K562 (cell line): ENCODE measurements at regions not wholly inside any gene's neighbourhood (a gene's known extent, or its start where the extent isn't known, plus 50 kb on each side); places are given as distances from the start of the nearest gene placed in this dataset.

Experiments used
- ATAC-seq: fragments of 200-7000 bp; cut with Tn5 transposase; 3 replicates; pipeline ENCODE4 v1.9.1; 2020; ENCODE audit warnings: moderate library complexity
- BruUV-seq: library from RNA; stranded (reverse); fragments of 400-500 nt; replicated peaks from 2 replicates; lab custom pipeline; 2021; lab: Mats Ljungman, UMichigan
- CTCF ChIA-PET: fragments of 300-600 bp; formaldehyde crosslinking; extraction: SDS; loops from one replicate; lab custom pipeline; 2021; ENCODE audit warnings: low intra/inter-chr PET ratio; lab: Yijun Ruan, JAX
- POLR2A ChIA-PET: fragments of 300-600, 350-650 bp; sonication (Branson Sonifier 250); formaldehyde crosslinking; extraction: SDS; loops from one replicate; lab custom pipeline; 2021; ENCODE audit warnings: antibody characterized with exemption, inconsistent platforms; lab: Yijun Ruan, JAX
- DNase-seq, 4 experiments: peaks; one replicate each; pipeline versions ENCODE4 v3.0.0 to v3.0.0-alpha.2; 2011 to 2018; ENCODE audit warnings: low spot score in 3 of 4, mixed read lengths in 3 of 4; ENCODE audit errors: extremely low read depth in 1 of 4
- FAIRE-seq: peaks from 2 replicates; lab custom pipeline; 2011; peaks lifted over from hg19 to GRCh38; lab: Jason Lieb, UNC
- H2AFZ ChIP-seq: 2 replicates; pipeline ENCODE4 v1.6.0; 2011; ENCODE audit warnings: low read depth, low read length, control low read depth, inconsistent platforms
- H3K27ac ChIP-seq: fragments of 200-600 bp; 3 replicates; pipeline ENCODE4 v1.8.0; 2011; ENCODE audit warnings: low read depth, mild to moderate bottlenecking, control low read depth, inconsistent platforms, low read length, moderate library complexity, mixed read lengths; ENCODE audit errors: extremely low read depth
- H3K27me3 ChIP-seq, 2 experiments: fragments of 300-600 bp in 1 of 2; 2 replicates in 1 of 2; 3 replicates in 1 of 2; pipeline versions ENCODE4 v1.6.0 to v1.8.0; 2011; ENCODE audit warnings: inconsistent platforms in 2 of 2, low read length in 2 of 2, mild to moderate bottlenecking in 1 of 2, mixed read lengths in 1 of 2, moderate library complexity in 1 of 2; ENCODE audit not compliant: control insufficient read depth in 2 of 2, insufficient read depth in 2 of 2
- H3K36me3 ChIP-seq: fragments of 300-600 bp; 3 replicates; pipeline ENCODE4 v1.8.0; 2011; ENCODE audit warnings: mild to moderate bottlenecking, low read length, inconsistent platforms; ENCODE audit not compliant: control insufficient read depth, insufficient read depth
- H3K4me1 ChIP-seq, 2 experiments: fragments of 200-600 bp in 1 of 2; replicated peaks in 1 of 2; 2 replicates in 1 of 2; 3 replicates in 1 of 2; pipeline versions ENCODE4 v1.5.1 to v1.8.0; 2011; ENCODE audit warnings: inconsistent platforms in 2 of 2, low read length in 2 of 2, mild to moderate bottlenecking in 1 of 2, mixed read lengths in 1 of 2, moderate library complexity in 1 of 2; ENCODE audit not compliant: control insufficient read depth in 2 of 2, insufficient read depth in 2 of 2
- H3K4me2 ChIP-seq: 2 replicates; pipeline ENCODE4 v1.6.1; 2011; ENCODE audit warnings: low read length, control low read depth, inconsistent platforms, mixed read lengths; ENCODE audit not compliant: insufficient read depth
- H3K4me3 ChIP-seq: fragments of 200-600 bp; sonication (generic), shearing (Covaris generic); 2 replicates; pipeline ENCODE4 v1.5.1; 2016; ENCODE audit warnings: control low read depth, inconsistent platforms
- H3K79me2 ChIP-seq: fragments of 200-600 bp; 3 replicates; pipeline ENCODE4 v1.8.0; 2011; ENCODE audit warnings: low read length, inconsistent platforms; ENCODE audit not compliant: control insufficient read depth, insufficient read depth
- H3K9ac ChIP-seq, 2 experiments: 2 replicates each; pipeline versions ENCODE4 v1.6.0 to v1.6.1; 2011; ENCODE audit warnings: low read depth in 2 of 2, low read length in 2 of 2, control low read depth in 1 of 2, inconsistent platforms in 1 of 2, mild to moderate bottlenecking in 1 of 2, mixed read lengths in 1 of 2; ENCODE audit not compliant: insufficient read depth in 1 of 2
- H3K9me1 ChIP-seq: one replicate; pipeline ENCODE4 v1.6.0; 2011; ENCODE audit warnings: inconsistent platforms, mild to moderate bottlenecking, low read length, moderate library complexity; ENCODE audit not compliant: control insufficient read depth, insufficient read depth
- H3K9me3 ChIP-seq: replicated peaks from 2 replicates; pipeline ENCODE4 v1.5.1; 2011; ENCODE audit warnings: low read depth, low read length, inconsistent platforms; ENCODE audit not compliant: control insufficient read depth, insufficient read depth
- H4K20me1 ChIP-seq: replicated peaks from 2 replicates; pipeline ENCODE4 v1.6.1; 2011; ENCODE audit warnings: low read length, inconsistent platforms, mixed read lengths; ENCODE audit not compliant: control insufficient read depth, insufficient read depth
- ATF7 ChIP-seq: fragments of 450-650 bp; IDR thresholded peaks from 2 replicates; pipeline ENCODE4 v1.7.1; 2014; ENCODE audit warnings: mild to moderate bottlenecking, moderate library complexity
- ESRRB ChIP-seq: fragments of 250-450 bp; sonication (Bioruptor Pico); IDR thresholded peaks from 2 replicates; pipeline ENCODE4 v1.5.0; 2020; ENCODE audit warnings: mild to moderate bottlenecking, moderate library complexity, borderline replicate concordance
- FOXK2 ChIP-seq, 2 experiments: fragments of 450-650 bp; IDR thresholded peaks in 1 of 2; conservative IDR thresholded peaks in 1 of 2; 2 replicates each; pipeline ENCODE4 v1.6.1; 2016; ENCODE audit warnings: low read depth in 2 of 2, mild to moderate bottlenecking in 1 of 2
- KAT8 ChIP-seq: fragments of 450-650 bp; IDR thresholded peaks from 2 replicates; pipeline ENCODE4 v1.6.1; 2016; ENCODE audit warnings: low read depth, mild to moderate bottlenecking
- MYNN ChIP-seq, 2 experiments: sonication (generic); formaldehyde crosslinking in 1 of 2; IDR thresholded peaks; 2 replicates each; pipeline versions ENCODE4 v1.5.0 to v1.6.1; 2016 to 2020; ENCODE audit warnings: antibody characterized with exemption in 1 of 2, missing genetic modification reagents in 1 of 2
- RAD21 ChIP-seq, 2 experiments: fragments of 250-450 bp in 1 of 2; fragments of 450-650 bp in 1 of 2; sonication (Bioruptor Pico) in 1 of 2; formaldehyde crosslinking in 1 of 2; IDR thresholded peaks in 1 of 2; conservative IDR thresholded peaks in 1 of 2; 2 replicates each; pipeline versions ENCODE4 v1.4.0 to v1.8.0; 2020 to 2022; ENCODE audit warnings: mild to moderate bottlenecking in 2 of 2, moderate library complexity in 1 of 2
- THRB ChIP-seq: fragments of 450-650 bp; formaldehyde crosslinking; conservative IDR thresholded peaks from 2 replicates; pipeline ENCODE4 v1.4.0; 2022; ENCODE audit warnings: mild to moderate bottlenecking, missing genetic modification characterization
- ZNF140 ChIP-seq: fragments of 250-450 bp; sonication (Bioruptor Pico); IDR thresholded peaks from 2 replicates; pipeline ENCODE4 v1.8.0; 2021; ENCODE audit warnings: moderate library complexity, mild to moderate bottlenecking, inconsistent platforms
- WGBS: fragments of 100-300 bp; shearing (Covaris generic); methylation state at CpG from one replicate; pipeline ENCODE4 v1.1.6; 2016; ENCODE audit warnings: low coverage, mixed read lengths; ENCODE audit not compliant: insufficient coverage; ENCODE audit errors: missing lambda C conversion rate; 5-methylcytosine and 5-hydroxymethylcytosine counted together
- in situ Hi-C: fragments of 300-500 bp; cut with MboI; formaldehyde crosslinking; loops from 4 replicates; pipeline ENCODE4 v1.15.0; 2018; ENCODE audit warnings: inconsistent platforms, mixed read lengths
- intact Hi-C: fragments of 100-400 bp; cut with micrococcal nuclease; formaldehyde crosslinking; loops from 2 replicates; pipeline ENCODE4 v1.14.2; 2022
- TF ChIP-seq, protein P1 (sequence below): fragments of 250-450 bp; sonication (Bioruptor Pico); IDR thresholded peaks from 2 replicates; pipeline ENCODE4 v1.5.0; 2021

- ATAC-seq (no peak), DNase-seq (no peak), FAIRE-seq (no peak)
- Histone ChIP-seq H3K36me3 (no peaks in the 10 kb centered on the region), H3K4me3 (no peak overlapping the region), H4K20me1 (no peaks in the 10 kb centered on the region), H3K27me3 (no peaks in the 10 kb centered on the region), H3K79me2 (no peaks in the 10 kb centered on the region), H3K4me1 (no peaks in the 10 kb centered on the region), H2AFZ (no peak overlapping the region), H3K9ac (no peak overlapping the region), H3K27ac (no peak overlapping the region), H3K9me1 (no peaks in the 10 kb centered on the region), H3K9me3 (no peaks in the 10 kb centered on the region), H3K4me2 (no peak overlapping the region)
- TF ChIP-seq THRB = no peak
- TF ChIP-seq MYNN (IDR thresholded peaks at IDR 0.05) = no peak
- no peak for TF ChIP-seq MYNN (CRISPR knock-in tag; IDR thresholded peaks at IDR 0.05)
- no peak for TF ChIP-seq ATF7
- no peak for TF ChIP-seq RAD21 (CRISPR knock-in tag; conservative IDR thresholded peaks at IDR 0.05 in 1 of 2, IDR thresholded peaks at IDR 0.05 in 1 of 2)
- no peak for TF ChIP-seq FOXK2 (conservative IDR thresholded peaks at IDR 0.05 in 1 of 2, IDR thresholded peaks at IDR 0.05 in 1 of 2; ENCODE audit: low read depth in 2 of 2)
- TF ChIP-seq, protein P1, sequence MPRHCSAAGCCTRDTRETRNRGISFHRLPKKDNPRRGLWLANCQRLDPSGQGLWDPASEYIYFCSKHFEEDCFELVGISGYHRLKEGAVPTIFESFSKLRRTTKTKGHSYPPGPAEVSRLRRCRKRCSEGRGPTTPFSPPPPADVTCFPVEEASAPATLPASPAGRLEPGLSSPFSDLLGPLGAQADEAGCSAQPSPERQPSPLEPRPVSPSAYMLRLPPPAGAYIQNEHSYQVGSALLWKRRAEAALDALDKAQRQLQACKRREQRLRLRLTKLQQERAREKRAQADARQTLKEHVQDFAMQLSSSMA (CRISPR knock-in tag) = no peak
- TF ChIP-seq KAT8 = no peak
- TF ChIP-seq ESRRB (CRISPR knock-in tag) = no peak
- no peak for TF ChIP-seq ZNF140 (CRISPR knock-in tag)
- ChIA-PET POLR2A (no interaction called here), CTCF (no interaction called here)
- WGBS = 0% methylated on average over 2 of the region's 2 CpGs
- in situ Hi-C loops = no loop called here
- intact Hi-C loops = no loop called here
- BruUV-seq = no TSS peak
Observed at GRCh38 chr17:70510288-70510687, 341.0 kb downstream of the KCNJ2 start.
